ENCODE measurements at regions not wholly inside any gene's neighbourhood (a gene's known extent, or its start where the extent isn't known, plus 50 kb on each side); places are given as distances from the start of the nearest gene placed in this dataset.

- H3K36me3 Mint-ChIP-seq (ENCODE audit: insufficient read depth in 1 of 3, low read depth in 3 of 3) = peaks cover 12 to 44% (median 23%) of the 10 kb centered on the region in 3 experiments
- H3K14ac ChIP-seq (ENCODE audit: insufficient read depth, low read length) = no peak overlapping the region
These were observed 494.2 kb downstream of the ZNF608 start for GRCh38 chr5:124252191-124252638.

More at GRCh38 chr5:124252191-124252638, 494.2 kb downstream of the ZNF608 start:
- Histone ChIP-seq H3K56ac (ENCODE audit: insufficient read length, low read depth, low read length) (no peak overlapping the region), H2BK120ac (ENCODE audit: low read depth, low read length, poor library complexity, severe bottlenecking) (no peak overlapping the region), H2BK5ac (ENCODE audit: insufficient read length, low read length) (no peak overlapping the region), H4K8ac (replicated peaks; ENCODE audit: insufficient read length, low read depth, low read length) (no peak overlapping the region), H4K20me1 (ENCODE audit: control insufficient read depth, insufficient read depth, insufficient read length) (no peaks in the 10 kb centered on the region), H3K18ac (ENCODE audit: insufficient read length, low read depth, low read length) (no peak overlapping the region), H3K4ac (ENCODE audit: low read depth, low read length) (no peak overlapping the region), H3K4me1 (ENCODE audit: insufficient read depth, low read length) (no peaks in the 10 kb centered on the region; the same call in none of the 2 replicates), H3K9me3 (ENCODE audit: control insufficient read depth, low read depth, low read length) (no peaks in the 10 kb centered on the region), H3K79me1 (ENCODE audit: insufficient read depth, low read depth, low read length, poor library complexity, severe bottlenecking) (no peaks in the 10 kb centered on the region), H3K4me2 (ENCODE audit: insufficient read depth, insufficient read length, low read length) (no peak overlapping the region), H4K91ac (ENCODE audit: insufficient read length, low read depth, low read length) (no peak overlapping the region), H3K23ac (ENCODE audit: insufficient read length, low read depth, low read length) (no peak overlapping the region), H2BK20ac (ENCODE audit: low read depth, low read length, poor library complexity, severe bottlenecking) (no peak overlapping the region), H3T11ph (ENCODE audit: low read length) (no peak overlapping the region), H3K23me2 (ENCODE audit: insufficient read length, low read depth, low read length, poor library complexity, severe bottlenecking) (no peaks in the 10 kb centered on the region), H3K9ac (ENCODE audit: extremely low read depth, insufficient read length, low read length) (no peak overlapping the region), H3K27me3 (ENCODE audit: insufficient read depth, low read length) (no peaks in the 10 kb centered on the region), H4K5ac (ENCODE audit: insufficient read length, low read depth, low read length) (no peak overlapping the region), H2AFZ (ENCODE audit: low read length) (no peak overlapping the region), H2BK15ac (ENCODE audit: low read depth, low read length) (no peak overlapping the region), H3K27ac (ENCODE audit: insufficient read length, low read depth, low read length) (no peak overlapping the region), H2AK5ac (ENCODE audit: insufficient read length, low read length) (no peak overlapping the region), H3K79me2 (ENCODE audit: insufficient read depth, low read length) (no peaks in the 10 kb centered on the region), H2BK12ac (ENCODE audit: insufficient read length, low read depth, low read length) (no peak overlapping the region)
- DNase-seq = no peak
- H3K27ac Mint-ChIP-seq = no peak overlapping the region
- H3K4me3 Mint-ChIP-seq = no peak overlapping the region
- H3K27me3 Mint-ChIP-seq (ENCODE audit: low read depth) = no peaks in the 10 kb centered on the region
- peaks cover 16 to 18% of the 10 kb centered on the region in 2 experiments for H3K4me1 Mint-ChIP-seq
- H3K9me3 Mint-ChIP-seq = peaks cover 24 to 32% of the 10 kb centered on the region in 2 experiments
- TF ChIP-seq, protein P1, sequence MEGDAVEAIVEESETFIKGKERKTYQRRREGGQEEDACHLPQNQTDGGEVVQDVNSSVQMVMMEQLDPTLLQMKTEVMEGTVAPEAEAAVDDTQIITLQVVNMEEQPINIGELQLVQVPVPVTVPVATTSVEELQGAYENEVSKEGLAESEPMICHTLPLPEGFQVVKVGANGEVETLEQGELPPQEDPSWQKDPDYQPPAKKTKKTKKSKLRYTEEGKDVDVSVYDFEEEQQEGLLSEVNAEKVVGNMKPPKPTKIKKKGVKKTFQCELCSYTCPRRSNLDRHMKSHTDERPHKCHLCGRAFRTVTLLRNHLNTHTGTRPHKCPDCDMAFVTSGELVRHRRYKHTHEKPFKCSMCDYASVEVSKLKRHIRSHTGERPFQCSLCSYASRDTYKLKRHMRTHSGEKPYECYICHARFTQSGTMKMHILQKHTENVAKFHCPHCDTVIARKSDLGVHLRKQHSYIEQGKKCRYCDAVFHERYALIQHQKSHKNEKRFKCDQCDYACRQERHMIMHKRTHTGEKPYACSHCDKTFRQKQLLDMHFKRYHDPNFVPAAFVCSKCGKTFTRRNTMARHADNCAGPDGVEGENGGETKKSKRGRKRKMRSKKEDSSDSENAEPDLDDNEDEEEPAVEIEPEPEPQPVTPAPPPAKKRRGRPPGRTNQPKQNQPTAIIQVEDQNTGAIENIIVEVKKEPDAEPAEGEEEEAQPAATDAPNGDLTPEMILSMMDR (conservative IDR thresholded peaks at IDR 0.05) = no peak
- no CpG with 5 or more reads among the region's 2 CpGs for WGBS (ENCODE audit: extremely low coverage, insufficient read length, low lambda C conversion rate)
